Common myeloid progenitor, CD34-positive (primary cell): ENCODE measurements at regions not wholly inside any gene's neighbourhood (a gene's known extent, or its start where the extent isn't known, plus 50 kb on each side); places are given as distances from the start of the nearest gene placed in this dataset.

ENCODE experiments used
- CTCF ChIA-PET: fragments of 350-600 bp; sonication (Branson Sonifier 250); formaldehyde crosslinking; loops from one replicate; lab custom pipeline; 2021; ENCODE audit warnings: antibody characterized with exemption; lab: Charles Lee
- POLR2A ChIA-PET: fragments of 350-600 bp; sonication (Branson Sonifier 250); formaldehyde crosslinking; loops from one replicate; lab custom pipeline; 2021; ENCODE audit warnings: antibody characterized with exemption; lab: Charles Lee
- DNase-seq, 3 donors: peaks; one replicate each; pipeline versions ENCODE4 v3.0.0 to v3.0.0-alpha.2; 2013
- H3K27ac ChIP-seq, 2 experiments: 1 replicate in 1 of 2; 2 replicates in 1 of 2; pipeline ENCODE4 v1.7.0; 2013; ENCODE audit warnings: inconsistent platforms in 2 of 2, low read length in 2 of 2, mild to moderate bottlenecking in 2 of 2, low read depth in 1 of 2, moderate library complexity in 1 of 2; ENCODE audit not compliant: severe bottlenecking in 2 of 2, insufficient read depth in 1 of 2, poor library complexity in 1 of 2
- H3K27me3 ChIP-seq, 5 experiments: replicated peaks in 2 of 5; 1 replicate in 3 of 5; 2 replicates in 2 of 5; pipeline versions ENCODE4 v1.6.1 to v1.7.0; 2013; ENCODE audit warnings: low read length in 4 of 5, mild to moderate bottlenecking in 2 of 5, moderate library complexity in 2 of 5, inconsistent platforms in 1 of 5; ENCODE audit not compliant: insufficient read depth in 5 of 5, control insufficient read depth in 4 of 5
- H3K36me3 ChIP-seq, 4 experiments: 1 replicate in 2 of 4; 2 replicates in 2 of 4; pipeline versions ENCODE4 v1.6.1 to v1.7.0; 2013; ENCODE audit warnings: low read length in 3 of 4, control low read depth in 1 of 4, mild to moderate bottlenecking in 1 of 4; ENCODE audit not compliant: control insufficient read depth in 4 of 4, insufficient read depth in 4 of 4
- H3K4me1 ChIP-seq, 4 experiments: 1 replicate in 3 of 4; 2 replicates in 1 of 4; pipeline versions ENCODE4 v1.6.1 to v1.7.1; 2013; ENCODE audit warnings: low read length in 3 of 4, mild to moderate bottlenecking in 3 of 4, control low read depth in 1 of 4, inconsistent platforms in 1 of 4, moderate library complexity in 1 of 4; ENCODE audit not compliant: control insufficient read depth in 4 of 4, insufficient read depth in 4 of 4; ENCODE audit errors: control extremely low read depth in 1 of 4
- H3K4me3 ChIP-seq, 7 experiments: 1 replicate in 4 of 7; 2 replicates in 3 of 7; pipeline versions ENCODE4 v1.5.1 to v1.7.0; 2013; ENCODE audit warnings: mild to moderate bottlenecking in 7 of 7, low read length in 6 of 7, moderate library complexity in 6 of 7, inconsistent platforms in 2 of 7, low read depth in 2 of 7, control low read depth in 1 of 7; ENCODE audit not compliant: insufficient read depth in 4 of 7, control insufficient read depth in 1 of 7; ENCODE audit errors: extremely low read depth in 1 of 7
- H3K9me3 ChIP-seq, 5 experiments: 1 replicate in 4 of 5; 2 replicates in 1 of 5; pipeline versions ENCODE4 v1.6.1 to v1.7.1; 2013; ENCODE audit warnings: low read length in 4 of 5, mild to moderate bottlenecking in 2 of 5, inconsistent platforms in 1 of 5, low read depth in 1 of 5, moderate library complexity in 1 of 5; ENCODE audit not compliant: control insufficient read depth in 4 of 5, insufficient read depth in 2 of 5; ENCODE audit errors: control extremely low read depth in 1 of 5
- WGBS: methylation state at CpG from one replicate; pipeline ENCODE4 v1.1.5; 2013; ENCODE audit not compliant: insufficient coverage; 5-methylcytosine and 5-hydroxymethylcytosine counted together

- WGBS, result 68% methylated on average over 19 of the region's 20 CpGs
- H3K4me3 ChIP-seq, result peak overlapping the region in 1 of 7 experiments; percentile 3
- H3K4me1 ChIP-seq, result peaks cover 5 to 36% (median 18%) of the 10 kb centered on the region in 4 experiments
- peak in 2 of 3 donors; percentile 29 to 67 for DNase-seq
- H3K27me3 ChIP-seq, result no peaks in the 10 kb centered on the region
- no peaks in the 10 kb centered on the region for H3K9me3 ChIP-seq
- no peak overlapping the region for H3K27ac ChIP-seq
- POLR2A ChIA-PET, result no interaction called here
- H3K36me3 ChIP-seq, result no peaks in the 10 kb centered on the region
- CTCF ChIA-PET, result interaction anchor here (1.0 to 2.8 kb wide), 4 partner anchors 8 to 84 kb away, joined by 3 to 7 read pairs (median 4); no protein-coding TSS in a partner anchor
Observed at GRCh38 chr3:194224471-194225417, 88.8 kb downstream of the HES1 start.

GRCh38 chr3:194225418-194225812, 89.5 kb downstream of the HES1 start:
- CTCF ChIA-PET, result interaction anchor here (1.0 to 2.8 kb wide), 5 partner anchors 8 to 85 kb away, joined by 3 to 7 read pairs (median 3); no protein-coding TSS in a partner anchor
- no peaks in the 10 kb centered on the region for H3K9me3 ChIP-seq
- H3K4me3 ChIP-seq, result no peak overlapping the region
- peaks cover 5 to 36% (median 18%) of the 10 kb centered on the region in 4 experiments for H3K4me1 ChIP-seq
- 100% methylated on average over 3 of the region's 5 CpGs for WGBS
- no peaks in the 10 kb centered on the region for H3K36me3 ChIP-seq
- H3K27ac ChIP-seq, result no peak overlapping the region
- DNase-seq, result no peak
- POLR2A ChIA-PET, result no interaction called here
- no peaks in the 10 kb centered on the region for H3K27me3 ChIP-seq

- CTCF ChIA-PET, result interaction anchor here (1.0 to 2.8 kb wide), 4 partner anchors 8 to 84 kb away, joined by 3 to 7 read pairs (median 4); no protein-coding TSS in a partner anchor
Observed at GRCh38 chr3:194225988-194226663, 90.2 kb downstream of the HES1 start.

GRCh38 chr3:194231929-194232832, 96.2 kb downstream of the HES1 start:
- H3K4me1 ChIP-seq, result peaks cover 0 to 7% (median 0%) of the 10 kb centered on the region in 4 experiments
- no peak overlapping the region for H3K4me3 ChIP-seq
- H3K9me3 ChIP-seq, result peaks cover 0 to 6% (median 3%) of the 10 kb centered on the region in 5 experiments
- no peak overlapping the region for H3K27ac ChIP-seq
- H3K36me3 ChIP-seq, result no peaks in the 10 kb centered on the region
- POLR2A ChIA-PET, result no interaction called here
- CTCF ChIA-PET, result no interaction called here
- no peak for DNase-seq
- H3K27me3 ChIP-seq, result no peaks in the 10 kb centered on the region
- WGBS, result 89% methylated on average over 13 of the region's 14 CpGs

More at GRCh38 chr3:194225988-194226663, 90.2 kb downstream of the HES1 start:
- H3K4me3 ChIP-seq, result no peak overlapping the region
- no peaks in the 10 kb centered on the region for H3K9me3 ChIP-seq
- no peaks in the 10 kb centered on the region for H3K36me3 ChIP-seq
- 87% methylated on average over 13 of the region's 13 CpGs for WGBS
- H3K4me1 ChIP-seq, result peaks cover 5 to 35% (median 18%) of the 10 kb centered on the region in 4 experiments
- POLR2A ChIA-PET, result no interaction called here
- no peak overlapping the region for H3K27ac ChIP-seq
- no peaks in the 10 kb centered on the region for H3K27me3 ChIP-seq
- no peak for DNase-seq

- peaks cover 0 to 7% (median 3%) of the 10 kb centered on the region in 5 experiments for H3K9me3 ChIP-seq
- no peak overlapping the region for H3K27ac ChIP-seq
- peaks cover 0 to 7% (median 0%) of the 10 kb centered on the region in 4 experiments for H3K4me1 ChIP-seq
- WGBS, result 100% methylated on average over 1 of the region's 1 CpG
- no peak for DNase-seq
- no peaks in the 10 kb centered on the region for H3K36me3 ChIP-seq
- POLR2A ChIA-PET, result no interaction called here
- H3K27me3 ChIP-seq, result no peaks in the 10 kb centered on the region
- H3K4me3 ChIP-seq, result no peak overlapping the region
- CTCF ChIA-PET, result no interaction called here
Observed at GRCh38 chr3:194233150-194233549, 97.2 kb downstream of the HES1 start.

GRCh38 chr3:194235160-194235559, 99.2 kb downstream of the HES1 start:
- Histone ChIP-seq H3K4me1 (peaks cover 0 to 7% (median 0%) of the 10 kb centered on the region in 4 experiments), H3K36me3 (no peaks in the 10 kb centered on the region), H3K4me3 (no peak overlapping the region), H3K27ac (no peak overlapping the region), H3K27me3 (no peaks in the 10 kb centered on the region), H3K9me3 (peaks cover 0 to 7% (median 3%) of the 10 kb centered on the region in 5 experiments)
- 100% methylated on average over 2 of the region's 2 CpGs for WGBS
- POLR2A ChIA-PET, result no interaction called here
- CTCF ChIA-PET, result no interaction called here
- DNase-seq, result no peak
